HuH-7 (cell line): ENCODE measurements at regions not wholly inside any gene's neighbourhood (a gene's known extent, or its start where the extent isn't known, plus 50 kb on each side); places are given as distances from the start of the nearest gene placed in this dataset.
"Not testable (repeated sequence)": the region's sequence is repeated elsewhere in the genome, so short reads cannot be mapped to it uniquely, and the experiment has no call there.

Source experiments
- DNase-seq: peaks from one replicate; pipeline ENCODE4 v3.0.0; 2011; ENCODE audit warnings: low spot score

- DNase-seq, result no peak
Measured at GRCh38 chr9:94033383-94033782, 50.9 kb upstream of the PTPDC1 start.

GRCh38 chr9:94031946-94032345 is 52.3 kb upstream of the PTPDC1 start:
- no peak for DNase-seq

GRCh38 chr9:94031380-94031779 is 52.9 kb upstream of the PTPDC1 start:
- no peak for DNase-seq

- peak; percentile 82 for DNase-seq
Measured at GRCh38 chr9:94030318-94031179, 53.7 kb upstream of the PTPDC1 start.

GRCh38 chr9:94029932-94030317 is 54.3 kb upstream of the PTPDC1 start:
- no peak for DNase-seq

- DNase-seq, result no peak
Measured at GRCh38 chr9:94026816-94027215, 57.4 kb upstream of the PTPDC1 start.

GRCh38 chr9:94022476-94022875 is 61.8 kb upstream of the PTPDC1 start:
- not testable (repeated sequence) for DNase-seq

GRCh38 chr9:94020836-94021235 is 63.4 kb upstream of the PTPDC1 start:
- DNase-seq, result not testable (repeated sequence)

- DNase-seq, result no peak
Measured at GRCh38 chr9:94018628-94019027, 63.5 kb upstream of the BARX1 start.

GRCh38 chr9:94017939-94018531 is 62.9 kb upstream of the BARX1 start:
- no peak for DNase-seq

GRCh38 chr9:94016744-94017143 is 61.6 kb upstream of the BARX1 start:
- DNase-seq, result no peak

- no peak for DNase-seq
Measured at GRCh38 chr9:94014920-94015319, 59.8 kb upstream of the BARX1 start.

- peak; percentile 30 for DNase-seq
Measured at GRCh38 chr9:94014066-94014654, 59.0 kb upstream of the BARX1 start.

GRCh38 chr9:94010980-94011533 is 55.9 kb upstream of the BARX1 start:
- DNase-seq, result no peak

GRCh38 chr9:94005272-94005901 is 50.2 kb upstream of the BARX1 start:
- DNase-seq, result no peak
